ENCODE measurements at regions not wholly inside any gene's neighbourhood (a gene's known extent, or its start where the extent isn't known, plus 50 kb on each side); places are given as distances from the start of the nearest gene placed in this dataset.

DNA sequence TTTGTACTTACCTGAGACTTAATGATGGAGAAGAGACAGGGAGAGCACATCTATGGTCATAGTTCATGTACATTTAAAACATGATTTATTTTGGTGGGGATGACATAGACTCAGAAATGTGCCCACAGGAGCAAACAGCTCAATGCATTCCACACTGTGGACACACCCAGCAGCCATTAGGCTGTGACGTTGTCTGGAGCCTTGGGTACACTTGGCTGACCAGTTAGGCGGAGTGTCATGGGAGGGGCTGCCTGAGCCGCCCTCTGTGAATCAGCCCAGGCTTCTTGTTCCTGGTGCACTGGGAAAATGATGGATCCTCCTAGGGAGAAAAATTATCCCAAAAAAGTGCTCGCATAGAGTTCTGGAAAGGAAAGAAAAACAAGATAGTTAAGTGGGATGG, 231.0 kb upstream of the GMDS start:
- H3K27me3 ChIP-seq (ENCODE audit: control insufficient read depth, insufficient read depth, low read length), result no peaks in the 10 kb centered on the region
- no peak overlapping the region for H3K4me2 ChIP-seq (ENCODE audit: low read length)
- H3K36me3 ChIP-seq (ENCODE audit: control insufficient read depth, insufficient read depth, low read length), result no peaks in the 10 kb centered on the region
- no peak overlapping the region for H2AFZ ChIP-seq
- no peak overlapping the region for H3K27ac ChIP-seq
- H3K4me3 ChIP-seq (ENCODE audit: low read depth, low read length), result no peak overlapping the region
- no peaks in the 10 kb centered on the region for H3K9me3 ChIP-seq (ENCODE audit: control insufficient read depth, low read length)
- H3K79me2 ChIP-seq, result no peaks in the 10 kb centered on the region
- H3K4me1 ChIP-seq, result no peaks in the 10 kb centered on the region
- TF ChIP-seq, protein P1, sequence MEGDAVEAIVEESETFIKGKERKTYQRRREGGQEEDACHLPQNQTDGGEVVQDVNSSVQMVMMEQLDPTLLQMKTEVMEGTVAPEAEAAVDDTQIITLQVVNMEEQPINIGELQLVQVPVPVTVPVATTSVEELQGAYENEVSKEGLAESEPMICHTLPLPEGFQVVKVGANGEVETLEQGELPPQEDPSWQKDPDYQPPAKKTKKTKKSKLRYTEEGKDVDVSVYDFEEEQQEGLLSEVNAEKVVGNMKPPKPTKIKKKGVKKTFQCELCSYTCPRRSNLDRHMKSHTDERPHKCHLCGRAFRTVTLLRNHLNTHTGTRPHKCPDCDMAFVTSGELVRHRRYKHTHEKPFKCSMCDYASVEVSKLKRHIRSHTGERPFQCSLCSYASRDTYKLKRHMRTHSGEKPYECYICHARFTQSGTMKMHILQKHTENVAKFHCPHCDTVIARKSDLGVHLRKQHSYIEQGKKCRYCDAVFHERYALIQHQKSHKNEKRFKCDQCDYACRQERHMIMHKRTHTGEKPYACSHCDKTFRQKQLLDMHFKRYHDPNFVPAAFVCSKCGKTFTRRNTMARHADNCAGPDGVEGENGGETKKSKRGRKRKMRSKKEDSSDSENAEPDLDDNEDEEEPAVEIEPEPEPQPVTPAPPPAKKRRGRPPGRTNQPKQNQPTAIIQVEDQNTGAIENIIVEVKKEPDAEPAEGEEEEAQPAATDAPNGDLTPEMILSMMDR (IDR thresholded peaks at IDR 0.05), result no peak
- H3K9ac ChIP-seq, result no peak overlapping the region

DNA sequence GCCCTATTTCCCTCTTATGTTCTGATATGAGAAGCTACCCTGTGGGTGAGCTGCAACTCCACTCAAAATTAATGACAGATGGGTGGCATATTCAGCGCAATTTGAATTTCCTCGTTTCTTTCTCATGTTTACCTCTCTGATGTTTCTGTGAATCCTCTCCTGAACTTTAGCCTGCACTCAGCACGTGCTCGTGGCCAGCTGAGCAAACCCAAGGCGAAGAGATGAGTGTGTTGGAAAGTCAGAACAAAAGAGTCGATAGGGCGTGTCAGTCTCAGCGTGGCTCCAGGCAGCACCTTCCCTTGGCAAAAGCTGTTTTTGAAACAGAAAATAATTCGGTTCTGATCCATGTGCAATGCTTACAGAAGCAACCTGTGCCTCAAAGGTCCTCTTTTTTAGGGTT, 226.1 kb upstream of the GMDS start:
- H3K79me2 ChIP-seq, result no peaks in the 10 kb centered on the region
- H2AFZ ChIP-seq, result no peak overlapping the region
- no peaks in the 10 kb centered on the region for H3K27me3 ChIP-seq (ENCODE audit: control insufficient read depth, insufficient read depth, low read length)
- H3K4me1 ChIP-seq, result no peaks in the 10 kb centered on the region
- no peak overlapping the region for H3K4me2 ChIP-seq (ENCODE audit: low read length)
- H3K36me3 ChIP-seq (ENCODE audit: control insufficient read depth, insufficient read depth, low read length), result no peaks in the 10 kb centered on the region
- no peaks in the 10 kb centered on the region for H3K9me3 ChIP-seq (ENCODE audit: control insufficient read depth, low read length)
- H3K27ac ChIP-seq, result no peak overlapping the region
- H3K4me3 ChIP-seq (ENCODE audit: low read depth, low read length), result no peak overlapping the region
- TF ChIP-seq, protein P1 (IDR thresholded peaks at IDR 0.05), result no peak
- no peak overlapping the region for H3K9ac ChIP-seq

DNA sequence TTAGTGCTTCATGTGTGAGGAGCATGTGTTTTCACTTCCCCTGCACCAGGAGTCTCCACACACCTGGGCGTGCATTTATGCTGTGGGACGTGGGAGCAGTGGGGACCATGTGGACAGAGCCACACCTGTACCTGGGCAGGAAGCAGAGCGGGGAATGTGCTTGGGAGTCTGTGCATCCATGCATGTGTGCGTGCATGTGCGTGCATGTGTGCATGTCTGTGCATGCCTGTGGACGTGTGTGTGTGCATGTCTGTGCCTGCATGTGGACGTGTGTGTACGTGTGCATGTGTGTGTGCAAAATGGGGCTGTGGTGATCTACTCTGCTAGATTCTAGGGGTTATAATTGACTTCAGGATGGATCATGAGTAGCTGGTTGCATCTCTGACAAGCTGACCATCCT, 224.0 kb upstream of the GMDS start:
- H3K79me2 ChIP-seq, result no peaks in the 10 kb centered on the region
- no peaks in the 10 kb centered on the region for H3K36me3 ChIP-seq (ENCODE audit: control insufficient read depth, insufficient read depth, low read length)
- no peak overlapping the region for H3K27ac ChIP-seq
- no peaks in the 10 kb centered on the region for H3K9me3 ChIP-seq (ENCODE audit: control insufficient read depth, low read length)
- H3K4me1 ChIP-seq, result no peaks in the 10 kb centered on the region
- no peak overlapping the region for H2AFZ ChIP-seq
- no peaks in the 10 kb centered on the region for H3K27me3 ChIP-seq (ENCODE audit: control insufficient read depth, insufficient read depth, low read length)
- H3K4me3 ChIP-seq (ENCODE audit: low read depth, low read length), result no peak overlapping the region
- no peak overlapping the region for H3K9ac ChIP-seq
- TF ChIP-seq, protein P1 (IDR thresholded peaks at IDR 0.05), result no peak
- H3K4me2 ChIP-seq (ENCODE audit: low read length), result no peak overlapping the region

DNA sequence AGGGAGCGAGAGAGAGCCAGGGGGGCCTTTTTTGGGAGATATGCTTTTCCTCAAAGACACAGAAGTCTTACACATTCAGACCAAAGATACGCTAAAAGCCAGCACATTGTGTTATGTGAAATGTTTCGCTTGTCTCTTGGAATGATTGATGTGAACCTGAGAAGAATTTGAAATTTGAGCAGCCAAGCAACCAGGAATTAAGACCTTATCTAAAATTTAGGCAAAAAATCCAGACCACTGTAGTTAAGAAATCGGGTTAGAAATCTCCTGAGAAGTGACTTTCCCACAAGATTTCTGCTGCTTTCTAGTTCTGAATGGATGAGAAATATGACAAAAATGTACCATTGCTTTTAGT, 223.2 kb upstream of the GMDS start:
- Histone ChIP-seq H3K9ac (no peak overlapping the region), H3K36me3 (ENCODE audit: control insufficient read depth, insufficient read depth, low read length) (no peaks in the 10 kb centered on the region), H3K4me1 (no peaks in the 10 kb centered on the region), H3K27ac (no peak overlapping the region), H3K79me2 (no peaks in the 10 kb centered on the region), H3K4me2 (ENCODE audit: low read length) (no peak overlapping the region), H3K9me3 (ENCODE audit: control insufficient read depth, low read length) (no peaks in the 10 kb centered on the region), H3K4me3 (ENCODE audit: low read depth, low read length) (no peak overlapping the region), H2AFZ (no peak overlapping the region), H3K27me3 (ENCODE audit: control insufficient read depth, insufficient read depth, low read length) (no peaks in the 10 kb centered on the region)
- TF ChIP-seq, protein P1 (IDR thresholded peaks at IDR 0.05), result no peak

GRCh38 chr6:2467929-2468600, 222.7 kb upstream of the GMDS start:
- H3K79me2 ChIP-seq, result no peaks in the 10 kb centered on the region

More at GRCh38 chr6:2467929-2468600, 222.7 kb upstream of the GMDS start:
- Histone ChIP-seq H3K9ac (no peak overlapping the region), H3K4me3 (ENCODE audit: low read depth, low read length) (no peak overlapping the region), H3K36me3 (ENCODE audit: control insufficient read depth, insufficient read depth, low read length) (no peaks in the 10 kb centered on the region), H3K4me2 (ENCODE audit: low read length) (no peak overlapping the region), H3K27me3 (ENCODE audit: control insufficient read depth, insufficient read depth, low read length) (no peaks in the 10 kb centered on the region), H2AFZ (no peak overlapping the region), H3K9me3 (ENCODE audit: control insufficient read depth, low read length) (no peaks in the 10 kb centered on the region), H3K27ac (no peak overlapping the region), H3K4me1 (no peaks in the 10 kb centered on the region)
- TF ChIP-seq, protein P1 (IDR thresholded peaks at IDR 0.05), result no peak

Data from parathyroid adenoma (tissue), 2 donors.